Naive thymus-derived CD4-positive, alpha-beta T cell (primary cell): ENCODE measurements at regions not wholly inside any gene's neighbourhood (a gene's known extent, or its start where the extent isn't known, plus 50 kb on each side); places are given as distances from the start of the nearest gene placed in this dataset.

Source experiments
- ATAC-seq: fragments of 150-1000 bp; cut with Tn5 transposase; 2 replicates; pipeline ENCODE4 v1.10.0; 2021; ENCODE audit warnings: mild to moderate bottlenecking, moderate library complexity
- CTCF ChIA-PET: fragments of 350-600 bp; sonication (Branson Sonifier 250); formaldehyde crosslinking; loops from one replicate; lab custom pipeline; 2021; ENCODE audit warnings: antibody characterized with exemption; lab: Charles Lee
- POLR2A ChIA-PET: fragments of 350-600 bp; sonication (Branson Sonifier 250); formaldehyde crosslinking; loops from one replicate; lab custom pipeline; 2021; ENCODE audit warnings: antibody characterized with exemption, inconsistent platforms; lab: Charles Lee
- DNase-seq, 9 donors: peaks; one replicate each; pipeline versions ENCODE4 v3.0.0 to v3.0.0-alpha.2; 2020 to 2022; ENCODE audit warnings: mixed read lengths in 1 of 9
- H3K27ac ChIP-seq: one replicate; pipeline ENCODE4 v1.7.0; 2013; ENCODE audit warnings: mild to moderate bottlenecking, low read depth, low read length, moderate library complexity
- H3K27me3 ChIP-seq, 2 donors: one replicate each; pipeline ENCODE4 v1.7.0; 2013; ENCODE audit warnings: low read length in 2 of 2, mild to moderate bottlenecking in 2 of 2, moderate library complexity in 2 of 2; ENCODE audit not compliant: control insufficient read depth in 2 of 2, insufficient read depth in 2 of 2
- H3K36me3 ChIP-seq, 3 experiments: 1 replicate in 2 of 3; 2 replicates in 1 of 3; pipeline ENCODE4 v1.7.0; 2013; ENCODE audit warnings: low read length in 3 of 3, mild to moderate bottlenecking in 3 of 3, moderate library complexity in 1 of 3; ENCODE audit not compliant: insufficient read depth in 3 of 3, control insufficient read depth in 2 of 3
- H3K4me1 ChIP-seq, 2 donors: one replicate each; pipeline ENCODE4 v1.7.0; 2013; ENCODE audit warnings: low read length in 2 of 2, mild to moderate bottlenecking in 2 of 2, moderate library complexity in 1 of 2; ENCODE audit not compliant: control insufficient read depth in 2 of 2, insufficient read depth in 2 of 2
- H3K4me3 ChIP-seq: 2 replicates; pipeline ENCODE4 v1.7.0; 2013; ENCODE audit warnings: mild to moderate bottlenecking, low read length
- H3K9me3 ChIP-seq, 3 experiments: 1 replicate in 2 of 3; 2 replicates in 1 of 3; pipeline ENCODE4 v1.7.0; 2013; ENCODE audit warnings: low read length in 3 of 3; ENCODE audit not compliant: control insufficient read depth in 2 of 3
- H3K27ac Mint-ChIP-seq, 9 donors: one replicate each; pipeline ENCODE4 v1.8.0; 2020 to 2022; ENCODE audit warnings: mixed read lengths in 9 of 9, mild to moderate bottlenecking in 8 of 9, moderate library complexity in 5 of 9, inconsistent platforms in 2 of 9
- H3K27me3 Mint-ChIP-seq, 5 donors: one replicate each; pipeline ENCODE4 v1.8.0; 2021 to 2022; ENCODE audit warnings: mixed read lengths in 5 of 5, mild to moderate bottlenecking in 1 of 5
- H3K36me3 Mint-ChIP-seq, 5 donors: one replicate each; pipeline ENCODE4 v1.8.0; 2020 to 2022; ENCODE audit warnings: mixed read lengths in 5 of 5, mild to moderate bottlenecking in 3 of 5, inconsistent platforms in 1 of 5
- H3K4me1 Mint-ChIP-seq, 7 donors: one replicate each; pipeline ENCODE4 v1.8.0; 2020 to 2022; ENCODE audit warnings: mixed read lengths in 7 of 7, mild to moderate bottlenecking in 3 of 7, inconsistent platforms in 1 of 7
- H3K4me3 Mint-ChIP-seq, 10 donors: one replicate each; pipeline ENCODE4 v1.8.0; 2020 to 2022; ENCODE audit warnings: mild to moderate bottlenecking in 10 of 10, mixed read lengths in 10 of 10, moderate library complexity in 6 of 10, inconsistent platforms in 2 of 10
- H3K9me3 Mint-ChIP-seq, 11 donors: one replicate each; pipeline ENCODE4 v1.8.0; 2020 to 2022; ENCODE audit warnings: mixed read lengths in 11 of 11, mild to moderate bottlenecking in 4 of 11, inconsistent platforms in 1 of 11, moderate library complexity in 1 of 11
- intact Hi-C, 2 donors: fragments of 100-400 bp; cut with micrococcal nuclease; formaldehyde crosslinking; loops; one replicate each; pipeline ENCODE4 v1.15.1; 2023

DNA sequence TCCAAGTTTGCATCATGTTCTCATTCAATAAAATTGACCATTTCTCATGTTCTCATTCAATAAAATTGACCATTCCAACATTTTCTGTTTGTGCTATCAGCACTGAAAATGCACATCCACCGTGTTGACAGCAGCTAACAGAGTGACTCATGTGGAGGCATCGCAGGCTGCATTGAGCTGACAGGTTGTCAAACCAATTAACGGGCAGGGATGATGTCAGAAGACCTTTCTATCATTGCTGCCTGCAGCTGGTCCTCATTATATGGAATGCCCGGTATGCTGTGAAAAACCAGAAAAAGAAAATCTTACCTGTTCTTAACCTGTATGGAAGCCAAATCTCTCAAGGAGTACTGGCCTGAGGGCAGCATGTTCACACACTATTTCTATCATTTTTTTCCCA is 202.0 kb downstream of the SMIM20 start:
- intact Hi-C loops = no loop called here
- Histone ChIP-seq H3K4me3 (no peak overlapping the region), H3K36me3 (no peaks in the 10 kb centered on the region), H3K27ac (no peak overlapping the region), H3K9me3 (peaks cover 0 to 7% (median 0%) of the 10 kb centered on the region in 3 experiments), H3K4me1 (no peaks in the 10 kb centered on the region), H3K27me3 (no peaks in the 10 kb centered on the region)
- Mint-ChIP-seq H3K4me1 (no peaks in the 10 kb centered on the region), H3K9me3 (peaks cover 0 to 41% (median 9%) of the 10 kb centered on the region in 11 donors), H3K4me3 (no peak overlapping the region), H3K36me3 (peaks cover 0 to 37% (median 0%) of the 10 kb centered on the region in 5 donors), H3K27me3 (peaks cover 0 to 13% (median 8%) of the 10 kb centered on the region in 5 donors), H3K27ac (no peak overlapping the region)
- ChIA-PET POLR2A (no interaction called here), CTCF (no interaction called here)
- no peak for DNase-seq
- ATAC-seq = no peak

- peaks cover 0 to 8% (median 3%) of the 10 kb centered on the region in 5 donors for H3K27me3 Mint-ChIP-seq
- H3K4me1 ChIP-seq = no peaks in the 10 kb centered on the region
- no peak overlapping the region for H3K4me3 Mint-ChIP-seq
- no peaks in the 10 kb centered on the region for H3K27me3 ChIP-seq
- intact Hi-C loops = no loop called here
- CTCF ChIA-PET = no interaction called here
- no peaks in the 10 kb centered on the region for H3K4me1 Mint-ChIP-seq
- DNase-seq = no peak
- H3K9me3 Mint-ChIP-seq = peaks cover 0 to 27% (median 0%) of the 10 kb centered on the region in 11 donors
- no peak for ATAC-seq
- no peak overlapping the region for H3K4me3 ChIP-seq
- POLR2A ChIA-PET = no interaction called here
- peaks cover 0 to 22% (median 0%) of the 10 kb centered on the region in 5 donors for H3K36me3 Mint-ChIP-seq
- no peaks in the 10 kb centered on the region for H3K36me3 ChIP-seq
- no peak overlapping the region for H3K27ac Mint-ChIP-seq
- H3K27ac ChIP-seq = no peak overlapping the region
- no peaks in the 10 kb centered on the region for H3K9me3 ChIP-seq
Measured at GRCh38 chr4:26120098-26120825, 200.6 kb upstream of the RBPJ start.

GRCh38 chr4:26122690-26123089 is 198.1 kb upstream of the RBPJ start:
- Mint-ChIP-seq H3K27ac (no peak overlapping the region), H3K9me3 (peaks cover 0 to 31% (median 0%) of the 10 kb centered on the region in 11 donors), H3K4me3 (no peak overlapping the region), H3K36me3 (peaks cover 0 to 32% (median 0%) of the 10 kb centered on the region in 5 donors), H3K4me1 (peaks cover 0 to 10% (median 0%) of the 10 kb centered on the region in 7 donors), H3K27me3 (peaks cover 0 to 15% (median 9%) of the 10 kb centered on the region in 5 donors)
- no peak for ATAC-seq
- intact Hi-C loops = no loop called here
- DNase-seq = no peak
- H3K27ac ChIP-seq = no peak overlapping the region
- H3K36me3 ChIP-seq = no peaks in the 10 kb centered on the region
- H3K4me3 ChIP-seq = no peak overlapping the region
- H3K27me3 ChIP-seq = no peaks in the 10 kb centered on the region
- ChIA-PET CTCF (no interaction called here), POLR2A (no interaction called here)
- no peaks in the 10 kb centered on the region for H3K4me1 ChIP-seq
- no peaks in the 10 kb centered on the region for H3K9me3 ChIP-seq

DNA sequence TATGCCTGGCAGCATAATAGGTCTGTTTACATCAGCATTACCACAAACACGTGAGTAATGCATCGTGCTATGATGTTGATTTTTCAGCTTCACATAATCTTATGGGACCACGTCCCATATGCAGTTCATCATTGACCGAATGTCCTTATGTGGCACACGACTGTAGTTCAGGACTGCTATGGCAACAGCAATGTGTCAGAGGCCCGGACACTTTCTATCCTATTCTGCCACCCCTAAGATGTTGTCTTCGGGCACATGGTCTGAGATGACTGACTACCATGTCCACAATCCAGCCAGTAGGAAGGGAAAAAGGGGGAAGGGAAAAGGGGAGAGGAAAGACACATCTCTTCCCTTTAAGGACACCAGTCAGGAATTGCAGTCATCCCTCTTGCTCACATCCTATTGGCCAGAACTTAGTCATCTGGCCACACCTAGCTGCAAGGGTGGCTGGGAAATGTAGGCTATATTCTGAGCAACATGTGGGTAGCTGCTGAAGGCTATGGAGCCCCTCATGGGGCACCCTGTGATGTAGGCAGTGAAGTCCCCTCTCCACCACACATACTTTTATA is 196.0 kb upstream of the RBPJ start:
- Histone ChIP-seq H3K27ac (no peak overlapping the region), H3K36me3 (no peaks in the 10 kb centered on the region), H3K9me3 (no peaks in the 10 kb centered on the region), H3K4me3 (no peak overlapping the region), H3K4me1 (no peaks in the 10 kb centered on the region), H3K27me3 (no peaks in the 10 kb centered on the region)
- ChIA-PET POLR2A (no interaction called here), CTCF (no interaction called here)
- Mint-ChIP-seq H3K36me3 (peaks cover 0 to 41% (median 0%) of the 10 kb centered on the region in 5 donors), H3K4me1 (peaks cover 0 to 10% (median 0%) of the 10 kb centered on the region in 7 donors), H3K4me3 (no peak overlapping the region), H3K27ac (no peak overlapping the region), H3K27me3 (peaks cover 0 to 14% (median 9%) of the 10 kb centered on the region in 5 donors), H3K9me3 (peaks cover 0 to 34% (median 5%) of the 10 kb centered on the region in 11 donors)
- intact Hi-C loops = no loop called here
- DNase-seq (no peak), ATAC-seq (no peak)

GRCh38 chr4:26126143-26126718 is 194.6 kb upstream of the RBPJ start:
- Histone ChIP-seq H3K4me1 (no peaks in the 10 kb centered on the region), H3K9me3 (no peaks in the 10 kb centered on the region), H3K4me3 (no peak overlapping the region), H3K36me3 (no peaks in the 10 kb centered on the region), H3K27ac (no peak overlapping the region), H3K27me3 (no peaks in the 10 kb centered on the region)
- Mint-ChIP-seq H3K9me3 (peaks cover 0 to 30% (median 5%) of the 10 kb centered on the region in 11 donors), H3K4me3 (peak overlapping the region in 1 of 10 donors; percentile 34), H3K27me3 (peaks cover 0 to 13% (median 9%) of the 10 kb centered on the region in 5 donors), H3K27ac (no peak overlapping the region), H3K36me3 (peaks cover 0 to 46% (median 0%) of the 10 kb centered on the region in 5 donors), H3K4me1 (peaks cover 0 to 21% (median 0%) of the 10 kb centered on the region in 7 donors)
- intact Hi-C loops = no loop called here
- CTCF ChIA-PET = no interaction called here
- ATAC-seq = peak; percentile 34
- no peak for DNase-seq
- POLR2A ChIA-PET = no interaction called here

DNA sequence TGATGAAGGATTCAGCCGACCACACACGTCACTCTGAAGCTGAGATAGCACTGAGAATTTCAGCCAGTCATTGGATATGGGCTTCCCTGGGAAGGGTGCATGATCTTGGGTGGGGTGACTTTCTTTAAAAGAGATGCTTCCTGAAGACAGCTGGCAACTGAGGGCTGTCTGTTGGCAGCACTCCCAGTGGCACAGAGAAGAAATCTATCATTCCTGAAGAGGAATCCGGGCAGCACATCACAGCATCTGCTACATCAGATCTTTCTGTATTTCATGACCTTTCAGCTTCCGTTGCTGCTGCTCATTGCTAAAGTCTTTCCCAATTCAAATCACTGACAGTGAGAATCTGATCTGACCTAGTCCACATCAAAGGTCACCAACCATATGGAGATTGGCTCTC is 193.8 kb upstream of the RBPJ start:
- H3K27me3 ChIP-seq = no peaks in the 10 kb centered on the region
- no peaks in the 10 kb centered on the region for H3K9me3 ChIP-seq
- no peak overlapping the region for H3K27ac ChIP-seq
- Mint-ChIP-seq H3K27me3 (peaks cover 0 to 13% (median 9%) of the 10 kb centered on the region in 5 donors), H3K36me3 (peaks cover 0 to 45% (median 0%) of the 10 kb centered on the region in 5 donors), H3K27ac (no peak overlapping the region), H3K4me1 (peaks cover 0 to 29% (median 0%) of the 10 kb centered on the region in 7 donors), H3K4me3 (no peak overlapping the region), H3K9me3 (peaks cover 0 to 28% (median 5%) of the 10 kb centered on the region in 11 donors)
- peaks cover 0 to 3% of the 10 kb centered on the region in 2 donors for H3K4me1 ChIP-seq
- intact Hi-C loops = no loop called here
- no peak for DNase-seq
- H3K4me3 ChIP-seq = no peak overlapping the region
- no peaks in the 10 kb centered on the region for H3K36me3 ChIP-seq
- ChIA-PET CTCF (no interaction called here), POLR2A (no interaction called here)
- no peak for ATAC-seq
